Liver (tissue), 7 donors: ENCODE measurements at regions not wholly inside any gene's neighbourhood (a gene's known extent, or its start where the extent isn't known, plus 50 kb on each side); places are given as distances from the start of the nearest gene placed in this dataset.

ENCODE experiments used
- DNase-seq: peaks from one replicate; pipeline ENCODE4 v3.0.0-alpha.2; 2017; ENCODE audit warnings: low spot score
- H3K27ac ChIP-seq, 2 donors: one replicate each; pipeline ENCODE4 v1.7.0; 2013; ENCODE audit warnings: inconsistent platforms in 2 of 2, low read length in 2 of 2, control low read depth in 1 of 2, low read depth in 1 of 2, mild to moderate bottlenecking in 1 of 2
- H3K27me3 ChIP-seq, 4 donors: one replicate each; pipeline versions ENCODE4 v1.6.1 to v1.7.0; 2013; ENCODE audit warnings: low read length in 3 of 4, inconsistent platforms in 1 of 4, mild to moderate bottlenecking in 1 of 4, moderate library complexity in 1 of 4; ENCODE audit not compliant: control insufficient read depth in 4 of 4, insufficient read depth in 4 of 4
- H3K36me3 ChIP-seq, 4 donors: one replicate each; pipeline versions ENCODE4 v1.6.1 to v1.7.0; 2013; ENCODE audit warnings: low read length in 3 of 4, mild to moderate bottlenecking in 3 of 4, low read depth in 1 of 4, moderate library complexity in 1 of 4; ENCODE audit not compliant: control insufficient read depth in 4 of 4, insufficient read depth in 3 of 4
- H3K4me1 ChIP-seq, 4 donors: one replicate each; pipeline versions ENCODE4 v1.6.1 to v1.7.0; 2013; ENCODE audit warnings: low read length in 3 of 4, mild to moderate bottlenecking in 3 of 4, moderate library complexity in 1 of 4; ENCODE audit not compliant: control insufficient read depth in 4 of 4, insufficient read depth in 4 of 4
- H3K4me3 ChIP-seq, 3 donors: one replicate each; pipeline versions ENCODE4 v1.6.1 to v1.7.0; 2013; ENCODE audit warnings: low read length in 3 of 3, control low read depth in 1 of 3, low read depth in 1 of 3, mild to moderate bottlenecking in 1 of 3
- H3K9ac ChIP-seq, 2 donors: one replicate each; pipeline ENCODE4 v1.7.0; 2013; ENCODE audit warnings: low read length in 2 of 2, mild to moderate bottlenecking in 2 of 2, moderate library complexity in 2 of 2, control low read depth in 1 of 2, low read depth in 1 of 2
- H3K9me3 ChIP-seq, 4 donors: one replicate each; pipeline versions ENCODE4 v1.6.1 to v1.7.0; 2013; ENCODE audit warnings: low read length in 3 of 4; ENCODE audit not compliant: control insufficient read depth in 4 of 4
- EGR1 ChIP-seq, 2 donors: IDR thresholded peaks; 2 replicates each; pipeline ENCODE4 v1.6.1; 2016 to 2018; ENCODE audit warnings: antibody characterized with exemption in 2 of 2, low read depth in 2 of 2
- FOXA1 ChIP-seq: IDR thresholded peaks from 2 replicates; pipeline ENCODE4 v1.6.1; 2016; ENCODE audit warnings: antibody characterized with exemption
- FOXA2 ChIP-seq: IDR thresholded peaks from 2 replicates; pipeline ENCODE4 v1.6.1; 2016; ENCODE audit warnings: antibody characterized with exemption
- GABPA ChIP-seq, 2 donors: IDR thresholded peaks in 1 of 2; conservative IDR thresholded peaks in 1 of 2; 2 replicates each; pipeline ENCODE4 v1.6.1; 2016; ENCODE audit warnings: antibody characterized with exemption in 2 of 2, mild to moderate bottlenecking in 1 of 2, moderate library complexity in 1 of 2
- HNF4G ChIP-seq: IDR thresholded peaks from 2 replicates; pipeline ENCODE4 v1.6.1; 2016; ENCODE audit warnings: antibody characterized with exemption
- RAD21 ChIP-seq, 2 donors: IDR thresholded peaks; 2 replicates each; pipeline ENCODE4 v1.6.1; 2016; ENCODE audit warnings: antibody characterized with exemption in 2 of 2, mild to moderate bottlenecking in 2 of 2
- REST ChIP-seq: IDR thresholded peaks from 2 replicates; pipeline ENCODE4 v1.6.1; 2016; ENCODE audit warnings: antibody characterized with exemption, mild to moderate bottlenecking
- RXRA ChIP-seq, 2 donors: IDR thresholded peaks; 2 replicates each; pipeline ENCODE4 v1.6.1; 2017 to 2018; ENCODE audit warnings: antibody characterized with exemption in 2 of 2, mild to moderate bottlenecking in 1 of 2
- SP1 ChIP-seq: IDR thresholded peaks from 2 replicates; pipeline ENCODE4 v1.6.1; 2018; ENCODE audit warnings: antibody characterized with exemption, mild to moderate bottlenecking
- TAF1 ChIP-seq: conservative IDR thresholded peaks from 2 replicates; pipeline ENCODE4 v1.6.1; 2016; ENCODE audit warnings: antibody characterized with exemption, mild to moderate bottlenecking
- YY1 ChIP-seq: IDR thresholded peaks from 2 replicates; pipeline ENCODE4 v1.6.1; 2016; ENCODE audit warnings: antibody characterized with exemption, mild to moderate bottlenecking
- ZBTB33 ChIP-seq: IDR thresholded peaks from 2 replicates; pipeline ENCODE4 v1.6.1; 2016; ENCODE audit warnings: antibody characterized with exemption
- WGBS: extraction: QIAGEN DNeasy Blood & Tissue Kit; methylation state at CpG from one replicate; pipeline ENCODE4 v1.1.7; 2013; 5-methylcytosine and 5-hydroxymethylcytosine counted together
- donor health status: healthy.
- donor health status: healthy.
- donor health status: healthy.
- donor health status: healthy.

GRCh38 chr9:6695121-6695814 is 49.7 kb upstream of the GLDC start:
- 87% methylated on average over 7 of the region's 7 CpGs for WGBS
- Histone ChIP-seq H3K9me3 (no peaks in the 10 kb centered on the region), H3K9ac (no peak overlapping the region), H3K36me3 (no peaks in the 10 kb centered on the region), H3K4me3 (no peak overlapping the region), H3K27ac (no peak overlapping the region), H3K27me3 (no peaks in the 10 kb centered on the region), H3K4me1 (no peaks in the 10 kb centered on the region)
- no peak for DNase-seq
- TF ChIP-seq FOXA2, result no peak
- no peak for TF ChIP-seq REST
- TF ChIP-seq SP1, result no peak
- TF ChIP-seq EGR1 (IDR thresholded peaks at IDR 0.05; ENCODE audit: low read depth in 2 of 2), result no peak
- no peak for TF ChIP-seq RAD21 (IDR thresholded peaks at IDR 0.05)
- no peak for TF ChIP-seq ZBTB33
- TF ChIP-seq HNF4G, result no peak
- no peak for TF ChIP-seq GABPA (IDR thresholded peaks at IDR 0.05 in 1 of 2, conservative IDR thresholded peaks at IDR 0.05 in 1 of 2)
- TF ChIP-seq YY1, result no peak
- TF ChIP-seq TAF1, result no peak
- TF ChIP-seq FOXA1, result no peak
- TF ChIP-seq RXRA (IDR thresholded peaks at IDR 0.05), result no peak
